HG02884 (cell line): ENCODE measurements at regions not wholly inside any gene's neighbourhood (a gene's known extent, or its start where the extent isn't known, plus 50 kb on each side); places are given as distances from the start of the nearest gene placed in this dataset.
A peak's percentile ranks its signal among the peaks of the same experiment; 100 is the strongest.
"Not testable (repeated sequence)": the region's sequence is repeated elsewhere in the genome, so short reads cannot be mapped to it uniquely, and the experiment has no call there.

Experiments
- ATAC-seq: cut with Tn5 transposase; IDR thresholded peaks from one replicate; pipeline ENCODE4 v1.9.1; 2021; ENCODE audit warnings: mild to moderate bottlenecking, moderate library complexity; ENCODE audit not compliant: unreplicated experiment

- ATAC-seq = peak; percentile 98
Measured at GRCh38 chr3:18237251-18238005, 187.7 kb downstream of the SATB1 start.

GRCh38 chr3:18236726-18237125, 188.4 kb downstream of the SATB1 start:
- ATAC-seq = no peak

GRCh38 chr3:18234717-18235335, 190.3 kb downstream of the SATB1 start:
- ATAC-seq = no peak

- ATAC-seq = no peak
Measured at GRCh38 chr3:18233987-18234716, 191.0 kb downstream of the SATB1 start.

GRCh38 chr3:18232317-18232716, 192.8 kb downstream of the SATB1 start:
- ATAC-seq = no peak

- no peak for ATAC-seq
Measured at GRCh38 chr3:18228060-18228459, 197.1 kb downstream of the SATB1 start.

GRCh38 chr3:18225709-18226108, 199.4 kb downstream of the SATB1 start:
- no peak for ATAC-seq

GRCh38 chr3:18224426-18224825, 200.7 kb downstream of the SATB1 start:
- no peak for ATAC-seq

- peak; percentile 26 for ATAC-seq
Measured at GRCh38 chr3:18223974-18224373, 201.2 kb downstream of the SATB1 start.

- ATAC-seq = peak; percentile 97
Measured at GRCh38 chr3:18223571-18223970, 201.6 kb downstream of the SATB1 start.

- ATAC-seq = no peak
Measured at GRCh38 chr3:18222686-18223085, 202.5 kb downstream of the SATB1 start.

- no peak for ATAC-seq
Measured at GRCh38 chr3:18217507-18218174, 207.5 kb downstream of the SATB1 start.

- ATAC-seq = no peak
Measured at GRCh38 chr3:18216996-18217395, 208.1 kb downstream of the SATB1 start.

- ATAC-seq = no peak
Measured at GRCh38 chr3:18215639-18216038, 209.5 kb downstream of the SATB1 start.

GRCh38 chr3:18211116-18211515, 214.0 kb downstream of the SATB1 start:
- no peak for ATAC-seq

GRCh38 chr3:18208856-18209255, 216.3 kb downstream of the SATB1 start:
- no peak for ATAC-seq

GRCh38 chr3:18208091-18208490, 217.0 kb downstream of the SATB1 start:
- ATAC-seq = no peak

- peak; percentile 71 for ATAC-seq
Measured at GRCh38 chr3:18207226-18207625, 217.9 kb downstream of the SATB1 start.

GRCh38 chr3:18205701-18206100, 219.4 kb downstream of the SATB1 start:
- not testable (repeated sequence) for ATAC-seq

- ATAC-seq = no peak
Measured at GRCh38 chr3:18201315-18201714, 223.8 kb downstream of the SATB1 start.

- no peak for ATAC-seq
Measured at GRCh38 chr3:18199757-18200156, 225.4 kb downstream of the SATB1 start.
